GM12878 (cell line): ENCODE measurements at regions not wholly inside any gene's neighbourhood (a gene's known extent, or its start where the extent isn't known, plus 50 kb on each side); places are given as distances from the start of the nearest gene placed in this dataset.

Experiments used
- ATAC-seq: fragments of 200-7000 bp; cut with Tn5 transposase; 3 replicates; pipeline ENCODE4 v1.9.1; 2020; ENCODE audit warnings: mild to moderate bottlenecking, moderate library complexity
- BruUV-seq: library from RNA; stranded (reverse); fragments of 400-500 nt; replicated peaks from 2 replicates; lab custom pipeline; 2021; lab: Mats Ljungman, UMichigan
- CTCF ChIA-PET: fragments of 300-600 bp; sonication (Branson Sonifier 250); formaldehyde crosslinking; extraction: SDS; loops from one replicate; lab custom pipeline; 2021; ENCODE audit warnings: inconsistent platforms; lab: Yijun Ruan, JAX
- POLR2A ChIA-PET: fragments of 350-600 bp; formaldehyde crosslinking; extraction: SDS; loops from one replicate; lab custom pipeline; 2021; ENCODE audit warnings: inconsistent platforms; lab: Charles Lee
- RAD21 ChIA-PET: fragments of 300-600 bp; sonication (Branson Sonifier 250); formaldehyde crosslinking; loops from one replicate; lab custom pipeline; 2023; ENCODE audit warnings: antibody characterized with exemption; ENCODE audit not compliant: unreplicated experiment; lab: Charles Lee
- SMC1A ChIA-PET: fragments of 300-600 bp; sonication (Branson Sonifier 250); formaldehyde crosslinking; loops from one replicate; lab custom pipeline; 2023; ENCODE audit not compliant: unreplicated experiment, uncharacterized antibody; lab: Charles Lee
- DNase-seq: peaks from one replicate; pipeline ENCODE4 v3.0.0-alpha.2; 2011; ENCODE audit warnings: low read depth, low spot score
- FAIRE-seq: peaks from 3 replicates; lab custom pipeline; 2011; peaks lifted over from hg19 to GRCh38; lab: Jason Lieb, UNC
- H2AFZ ChIP-seq: 2 replicates; pipeline ENCODE4 v1.6.0; 2011; ENCODE audit warnings: low read depth, low read length, control low read depth; ENCODE audit not compliant: control insufficient read depth
- H3K27ac ChIP-seq: 2 replicates; pipeline ENCODE4 v1.5.1; 2011; ENCODE audit warnings: control low read depth; ENCODE audit not compliant: control insufficient read depth, insufficient read depth
- H3K27me3 ChIP-seq, 2 experiments: replicated peaks in 1 of 2; 2 replicates each; pipeline versions ENCODE4 v1.6.0 to v1.6.1; 2011; ENCODE audit warnings: low read length in 1 of 2; ENCODE audit not compliant: control insufficient read depth in 2 of 2, insufficient read depth in 2 of 2
- H3K36me3 ChIP-seq, 2 experiments: 2 replicates each; pipeline ENCODE4 v1.5.1; 2011; ENCODE audit warnings: low read length in 1 of 2; ENCODE audit not compliant: control insufficient read depth in 2 of 2, insufficient read depth in 2 of 2
- H3K4me1 ChIP-seq: 2 replicates; pipeline ENCODE4 v1.6.1; 2011; ENCODE audit warnings: mild to moderate bottlenecking, low read length, moderate library complexity, mixed read lengths; ENCODE audit not compliant: control insufficient read depth, insufficient read depth
- H3K4me2 ChIP-seq: 2 replicates; pipeline ENCODE4 v1.6.0; 2011; ENCODE audit warnings: control low read depth; ENCODE audit not compliant: control insufficient read depth, insufficient read depth
- H3K4me3 ChIP-seq: fragments of 200-600 bp; sonication (generic); 2 replicates; pipeline ENCODE4 v1.5.1; 2016
- H3K79me2 ChIP-seq: 2 replicates; pipeline ENCODE4 v1.6.0; 2011; ENCODE audit warnings: low read length; ENCODE audit not compliant: control insufficient read depth, insufficient read depth
- H3K9ac ChIP-seq: 2 replicates; pipeline ENCODE4 v1.8.0; 2011; ENCODE audit warnings: low read length, control low read depth, mixed read lengths; ENCODE audit not compliant: control insufficient read depth, insufficient read depth
- H3K9me3 ChIP-seq: replicated peaks from 3 replicates; pipeline ENCODE4 v1.5.1; 2011; ENCODE audit warnings: mild to moderate bottlenecking, low read length; ENCODE audit not compliant: control insufficient read depth, insufficient read depth
- H4K20me1 ChIP-seq: 2 replicates; pipeline ENCODE4 v1.6.0; 2011; ENCODE audit not compliant: control insufficient read depth, insufficient read depth
- ATF7 ChIP-seq: fragments of 450-650 bp; IDR thresholded peaks from 2 replicates; pipeline ENCODE4 v1.6.1; 2016; ENCODE audit warnings: low read depth, mild to moderate bottlenecking
- CREB1 ChIP-seq: IDR thresholded peaks from 2 replicates; pipeline ENCODE4 v1.6.1; 2012; ENCODE audit warnings: low read depth, mild to moderate bottlenecking, inconsistent platforms
- E2F4 ChIP-seq: IDR thresholded peaks from 2 replicates; pipeline ENCODE4 v1.6.1; 2012; ENCODE audit warnings: low read depth, low read length, improper control_type of control experiment
- FOXM1 ChIP-seq: IDR thresholded peaks from 2 replicates; pipeline ENCODE4 v1.6.1; 2012; ENCODE audit warnings: low read depth, mild to moderate bottlenecking, inconsistent platforms, low read length, moderate library complexity
- MEF2A ChIP-seq: IDR thresholded peaks from 2 replicates; pipeline ENCODE4 v1.6.1; 2011; ENCODE audit warnings: low read depth, mild to moderate bottlenecking, low read length, moderate library complexity; ENCODE audit not compliant: insufficient read depth
- NBN ChIP-seq: fragments of 450-650 bp; IDR thresholded peaks from 2 replicates; pipeline ENCODE4 v1.6.1; 2016
- NR2F1 ChIP-seq: fragments of 450-650 bp; conservative IDR thresholded peaks from 2 replicates; pipeline ENCODE4 v1.6.1; 2017; ENCODE audit warnings: mild to moderate bottlenecking
- POLR2A ChIP-seq: IDR thresholded peaks from 2 replicates; pipeline ENCODE4 v1.6.1; 2011; ENCODE audit warnings: low read depth, mild to moderate bottlenecking, low read length
- RCOR1 ChIP-seq: conservative IDR thresholded peaks from 2 replicates; pipeline ENCODE4 v1.6.1; 2012; ENCODE audit warnings: low read depth, low read length, improper control_type of control experiment
- SMARCA5 ChIP-seq: fragments of 450-650 bp; IDR thresholded peaks from 2 replicates; pipeline ENCODE4 v1.6.1; 2017; ENCODE audit warnings: mild to moderate bottlenecking
- STAT3 ChIP-seq: IDR thresholded peaks from 2 replicates; pipeline ENCODE4 v1.6.1; 2011; ENCODE audit warnings: low read depth, low read length, improper control_type of control experiment
- ZNF207 ChIP-seq: fragments of 450-650 bp; IDR thresholded peaks from 2 replicates; pipeline ENCODE4 v1.6.1; 2014; ENCODE audit warnings: antibody characterized with exemption, mild to moderate bottlenecking, borderline replicate concordance
- WGBS: methylation state at CpG from one replicate; pipeline ENCODE4 v1.1.6; 2016; ENCODE audit warnings: low lambda C conversion rate; ENCODE audit not compliant: insufficient replicate concordance, insufficient coverage; ENCODE audit errors: missing lambda C conversion rate; 5-methylcytosine and 5-hydroxymethylcytosine counted together
- in situ Hi-C: fragments of 300-500 bp; cut with MboI; formaldehyde crosslinking; loops from 9 replicates; pipeline ENCODE4 v1.14.3; 2018; ENCODE audit warnings: mixed read lengths
- intact Hi-C: fragments of 100-400 bp; cut with micrococcal nuclease; formaldehyde crosslinking; loops from one replicate; pipeline ENCODE4 v1.14.2; 2022; ENCODE audit not compliant: unreplicated experiment
- TF ChIP-seq, protein P1 (sequence below): IDR thresholded peaks from 2 replicates; pipeline ENCODE4 v1.6.1; 2012; ENCODE audit warnings: low read length, inconsistent platforms
- TF ChIP-seq, protein P2 (sequence below): fragments of 450-650 bp; IDR thresholded peaks from 2 replicates; pipeline ENCODE4 v1.6.1; 2017; ENCODE audit warnings: mild to moderate bottlenecking, moderate library complexity

DNA sequence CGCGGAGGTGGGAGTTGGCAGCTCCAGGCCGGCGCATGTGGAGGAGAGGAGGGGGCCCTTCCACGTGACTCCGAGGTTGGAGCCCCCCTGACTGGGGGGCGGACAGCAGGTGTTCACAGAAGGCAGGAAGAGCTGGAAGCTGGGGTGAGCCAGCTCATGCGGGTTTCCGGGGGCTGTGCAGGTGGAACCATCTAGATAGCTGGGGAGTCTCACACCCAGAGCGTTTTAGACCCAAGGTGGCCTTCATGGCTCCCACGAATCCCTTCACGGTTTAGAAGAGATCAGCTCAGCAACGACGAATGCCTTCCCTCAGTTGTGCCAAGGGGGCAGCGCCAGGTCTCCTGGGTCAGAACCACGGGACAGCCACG, 740.5 kb upstream of the SALL3 start:
- Histone ChIP-seq H3K79me2 (no peaks in the 10 kb centered on the region), H3K9me3 (no peaks in the 10 kb centered on the region; the same call in 2 of the 3 replicates), H3K4me3 (no peak overlapping the region), H3K9ac (no peak overlapping the region), H4K20me1 (no peaks in the 10 kb centered on the region), H3K4me2 (no peak overlapping the region), H3K36me3 (no peaks in the 10 kb centered on the region), H2AFZ (no peak overlapping the region), H3K27me3 (no peaks in the 10 kb centered on the region), H3K27ac (no peak overlapping the region), H3K4me1 (no peaks in the 10 kb centered on the region)
- ChIA-PET POLR2A (no interaction called here), RAD21 (no interaction called here), CTCF (no interaction called here), SMC1A (no interaction called here)
- FAIRE-seq = no peak
- no peak for ATAC-seq
- DNase-seq = no peak
- intact Hi-C loops (no loop called here), in situ Hi-C loops (no loop called here)
- WGBS = 79% methylated on average over 15 of the region's 17 CpGs
- TF ChIP-seq ZNF207 (no peak), STAT3 (no peak), NR2F1 (no peak), SMARCA5 (no peak)
- BruUV-seq = no TSS peak

GRCh38 chr18:78240101-78240500, 739.5 kb upstream of the SALL3 start:
- ChIA-PET SMC1A (no interaction called here), CTCF (no interaction called here), POLR2A (no interaction called here), RAD21 (no interaction called here)
- WGBS = 76% methylated on average over 13 of the region's 13 CpGs
- Histone ChIP-seq H3K36me3 (no peaks in the 10 kb centered on the region), H3K79me2 (no peaks in the 10 kb centered on the region), H3K4me1 (no peaks in the 10 kb centered on the region), H3K9ac (no peak overlapping the region), H4K20me1 (no peaks in the 10 kb centered on the region), H3K9me3 (no peaks in the 10 kb centered on the region; the same call in 2 of the 3 replicates), H3K4me2 (no peak overlapping the region), H2AFZ (no peak overlapping the region), H3K27ac (no peak overlapping the region), H3K27me3 (no peaks in the 10 kb centered on the region), H3K4me3 (no peak overlapping the region)
- DNase-seq (no peak), ATAC-seq (no peak), FAIRE-seq (no peak)
- intact Hi-C loops (no loop called here), in situ Hi-C loops (no loop called here)
- BruUV-seq = no TSS peak
- TF ChIP-seq, protein P1, sequence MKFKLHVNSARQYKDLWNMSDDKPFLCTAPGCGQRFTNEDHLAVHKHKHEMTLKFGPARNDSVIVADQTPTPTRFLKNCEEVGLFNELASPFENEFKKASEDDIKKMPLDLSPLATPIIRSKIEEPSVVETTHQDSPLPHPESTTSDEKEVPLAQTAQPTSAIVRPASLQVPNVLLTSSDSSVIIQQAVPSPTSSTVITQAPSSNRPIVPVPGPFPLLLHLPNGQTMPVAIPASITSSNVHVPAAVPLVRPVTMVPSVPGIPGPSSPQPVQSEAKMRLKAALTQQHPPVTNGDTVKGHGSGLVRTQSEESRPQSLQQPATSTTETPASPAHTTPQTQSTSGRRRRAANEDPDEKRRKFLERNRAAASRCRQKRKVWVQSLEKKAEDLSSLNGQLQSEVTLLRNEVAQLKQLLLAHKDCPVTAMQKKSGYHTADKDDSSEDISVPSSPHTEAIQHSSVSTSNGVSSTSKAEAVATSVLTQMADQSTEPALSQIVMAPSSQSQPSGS = no peak
- no peak for TF ChIP-seq ATF7
- TF ChIP-seq POLR2A = no peak
- TF ChIP-seq MEF2A = no peak
- TF ChIP-seq RCOR1 = no peak
- TF ChIP-seq, protein P2, sequence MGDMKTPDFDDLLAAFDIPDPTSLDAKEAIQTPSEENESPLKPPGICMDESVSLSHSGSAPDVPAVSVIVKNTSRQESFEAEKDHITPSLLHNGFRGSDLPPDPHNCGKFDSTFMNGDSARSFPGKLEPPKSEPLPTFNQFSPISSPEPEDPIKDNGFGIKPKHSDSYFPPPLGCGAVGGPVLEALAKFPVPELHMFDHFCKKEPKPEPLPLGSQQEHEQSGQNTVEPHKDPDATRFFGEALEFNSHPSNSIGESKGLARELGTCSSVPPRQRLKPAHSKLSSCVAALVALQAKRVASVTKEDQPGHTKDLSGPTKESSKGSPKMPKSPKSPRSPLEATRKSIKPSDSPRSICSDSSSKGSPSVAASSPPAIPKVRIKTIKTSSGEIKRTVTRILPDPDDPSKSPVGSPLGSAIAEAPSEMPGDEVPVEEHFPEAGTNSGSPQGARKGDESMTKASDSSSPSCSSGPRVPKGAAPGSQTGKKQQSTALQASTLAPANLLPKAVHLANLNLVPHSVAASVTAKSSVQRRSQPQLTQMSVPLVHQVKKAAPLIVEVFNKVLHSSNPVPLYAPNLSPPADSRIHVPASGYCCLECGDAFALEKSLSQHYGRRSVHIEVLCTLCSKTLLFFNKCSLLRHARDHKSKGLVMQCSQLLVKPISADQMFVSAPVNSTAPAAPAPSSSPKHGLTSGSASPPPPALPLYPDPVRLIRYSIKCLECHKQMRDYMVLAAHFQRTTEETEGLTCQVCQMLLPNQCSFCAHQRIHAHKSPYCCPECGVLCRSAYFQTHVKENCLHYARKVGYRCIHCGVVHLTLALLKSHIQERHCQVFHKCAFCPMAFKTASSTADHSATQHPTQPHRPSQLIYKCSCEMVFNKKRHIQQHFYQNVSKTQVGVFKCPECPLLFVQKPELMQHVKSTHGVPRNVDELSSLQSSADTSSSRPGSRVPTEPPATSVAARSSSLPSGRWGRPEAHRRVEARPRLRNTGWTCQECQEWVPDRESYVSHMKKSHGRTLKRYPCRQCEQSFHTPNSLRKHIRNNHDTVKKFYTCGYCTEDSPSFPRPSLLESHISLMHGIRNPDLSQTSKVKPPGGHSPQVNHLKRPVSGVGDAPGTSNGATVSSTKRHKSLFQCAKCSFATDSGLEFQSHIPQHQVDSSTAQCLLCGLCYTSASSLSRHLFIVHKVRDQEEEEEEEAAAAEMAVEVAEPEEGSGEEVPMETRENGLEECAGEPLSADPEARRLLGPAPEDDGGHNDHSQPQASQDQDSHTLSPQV = no peak
- TF ChIP-seq E2F4 = no peak
- TF ChIP-seq CREB1 = no peak
- TF ChIP-seq NBN = no peak
- no peak for TF ChIP-seq FOXM1
